ENCODE measurements at regions not wholly inside any gene's neighbourhood (a gene's known extent, or its start where the extent isn't known, plus 50 kb on each side); places are given as distances from the start of the nearest gene placed in this dataset.

GRCh38 chr2:192559587-192559986 is 364.9 kb upstream of the TMEFF2 start:
- BruUV-seq (replicated peaks): no TSS peak
- ATAC-seq (no peak), DNase-seq (ENCODE audit: low read depth, low spot score) (no peak)
- H3K4me1 ChIP-seq (ENCODE audit: control insufficient read depth in 1 of 2, insufficient read depth in 2 of 2, low read length in 2 of 2): no peaks in the 10 kb centered on the region
- CTCF ChIA-PET: no interaction called here
- H3K4me2 ChIP-seq (ENCODE audit: low read length): no peak overlapping the region
- intact Hi-C loops (cut with micrococcal nuclease): no loop called here
- no peak overlapping the region for H3K27ac ChIP-seq (ENCODE audit: low read depth, low read length)
- H3K79me2 ChIP-seq (ENCODE audit: insufficient read depth, low read length): no peaks in the 10 kb centered on the region
- no peaks in the 10 kb centered on the region for H3K9me3 ChIP-seq (ENCODE audit: control insufficient read depth in 1 of 2, insufficient read depth in 1 of 2, low read depth in 1 of 2, low read length in 2 of 2)
- H3K27me3 ChIP-seq (ENCODE audit: insufficient read depth, low read length): no peaks in the 10 kb centered on the region
- no peak for TF ChIP-seq SIN3A (IDR thresholded peaks at IDR 0.05; ENCODE audit: low read depth)
- TF ChIP-seq POLR2AphosphoS5 (IDR thresholded peaks at IDR 0.05; ENCODE audit: low read depth, low read length): no peak
- TF ChIP-seq SRF (IDR thresholded peaks at IDR 0.05; ENCODE audit: low read depth): no peak
- TF ChIP-seq EZH2phosphoT487 (IDR thresholded peaks at IDR 0.05; ENCODE audit: borderline replicate concordance): no peak
- TF ChIP-seq RAD21 (IDR thresholded peaks at IDR 0.05; ENCODE audit: low read depth): no peak
- TF ChIP-seq, protein P1, sequence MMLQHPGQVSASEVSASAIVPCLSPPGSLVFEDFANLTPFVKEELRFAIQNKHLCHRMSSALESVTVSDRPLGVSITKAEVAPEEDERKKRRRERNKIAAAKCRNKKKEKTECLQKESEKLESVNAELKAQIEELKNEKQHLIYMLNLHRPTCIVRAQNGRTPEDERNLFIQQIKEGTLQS (IDR thresholded peaks at IDR 0.05): no peak
- TF ChIP-seq, protein P2, sequence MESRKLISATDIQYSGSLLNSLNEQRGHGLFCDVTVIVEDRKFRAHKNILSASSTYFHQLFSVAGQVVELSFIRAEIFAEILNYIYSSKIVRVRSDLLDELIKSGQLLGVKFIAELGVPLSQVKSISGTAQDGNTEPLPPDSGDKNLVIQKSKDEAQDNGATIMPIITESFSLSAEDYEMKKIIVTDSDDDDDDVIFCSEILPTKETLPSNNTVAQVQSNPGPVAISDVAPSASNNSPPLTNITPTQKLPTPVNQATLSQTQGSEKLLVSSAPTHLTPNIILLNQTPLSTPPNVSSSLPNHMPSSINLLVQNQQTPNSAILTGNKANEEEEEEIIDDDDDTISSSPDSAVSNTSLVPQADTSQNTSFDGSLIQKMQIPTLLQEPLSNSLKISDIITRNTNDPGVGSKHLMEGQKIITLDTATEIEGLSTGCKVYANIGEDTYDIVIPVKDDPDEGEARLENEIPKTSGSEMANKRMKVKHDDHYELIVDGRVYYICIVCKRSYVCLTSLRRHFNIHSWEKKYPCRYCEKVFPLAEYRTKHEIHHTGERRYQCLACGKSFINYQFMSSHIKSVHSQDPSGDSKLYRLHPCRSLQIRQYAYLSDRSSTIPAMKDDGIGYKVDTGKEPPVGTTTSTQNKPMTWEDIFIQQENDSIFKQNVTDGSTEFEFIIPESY (IDR thresholded peaks at IDR 0.05; ENCODE audit: extremely low read depth, insufficient replicate concordance, low read length): no peak
- no peak for TF ChIP-seq CEBPB (IDR thresholded peaks at IDR 0.05; ENCODE audit: low read depth)
- no peak for TF ChIP-seq YY1 (IDR thresholded peaks at IDR 0.05; ENCODE audit: extremely low read depth, insufficient replicate concordance, low read depth, low read length)
- TF ChIP-seq SP1 (IDR thresholded peaks at IDR 0.05; ENCODE audit: low read depth): no peak
- no peak for TF ChIP-seq CBX3 (IDR thresholded peaks at IDR 0.05; ENCODE audit: low read depth)
- no peak for TF ChIP-seq FOSL1 (IDR thresholded peaks at IDR 0.05; ENCODE audit: low read depth)
- no peak for TF ChIP-seq ZNF274 (IDR thresholded peaks at IDR 0.05; ENCODE audit: low read depth, low read length)
- no peak for TF ChIP-seq TCF7L2 (IDR thresholded peaks at IDR 0.05; ENCODE audit: borderline replicate concordance, extremely low read depth, insufficient read depth, insufficient read length)
- no peak for TF ChIP-seq POLR2A (IDR thresholded peaks at IDR 0.05; ENCODE audit: borderline replicate concordance, extremely low read depth, insufficient read depth, insufficient read length)
- no peak for TF ChIP-seq EZH2 (IDR thresholded peaks at IDR 0.05)
- H3K9me2 ChIP-seq (ENCODE audit: insufficient read depth): no peaks in the 10 kb centered on the region
- POLR2A ChIA-PET: no interaction called here
- H2AFZ ChIP-seq (ENCODE audit: low read depth, low read length, poor library complexity, severe bottlenecking): no peak overlapping the region
- no peaks in the 10 kb centered on the region for H3K36me3 ChIP-seq (ENCODE audit: control insufficient read depth in 1 of 2, insufficient read depth in 2 of 2, low read length in 2 of 2)
- H4K20me1 ChIP-seq (ENCODE audit: insufficient read depth): no peaks in the 10 kb centered on the region
- no peak overlapping the region for H3K9ac ChIP-seq (ENCODE audit: low read length)
- H3K4me3 ChIP-seq (replicated peaks in 1 of 2; ENCODE audit: low read depth in 1 of 2, low read length in 2 of 2): no peak overlapping the region
- RAD21 ChIA-PET (ENCODE audit: low non-redundant PET in 1 of 2, low total read pairs in 2 of 2, uncharacterized antibody in 2 of 2, unreplicated experiment in 2 of 2): no interaction called here

Measured in HCT116 (cell line).